ENCODE measurements at regions not wholly inside any gene's neighbourhood (a gene's known extent, or its start where the extent isn't known, plus 50 kb on each side); places are given as distances from the start of the nearest gene placed in this dataset.

GRCh38 chrX:9327086-9327746 is 137.6 kb upstream of the TBL1X start:
- ChIA-PET CTCF (no interaction called here), POLR2A (no interaction called here)
- no peak for TF ChIP-seq CTCF (IDR thresholded peaks at IDR 0.05; ENCODE audit: control extremely low read depth, extremely low read depth, low read depth, missing control alignments)
- DNase-seq (ENCODE audit: extremely low spot score), result no peak

GRCh38 chrX:9327747-9328145 is 137.1 kb upstream of the TBL1X start:
- TF ChIP-seq CTCF (IDR thresholded peaks at IDR 0.05; ENCODE audit: control extremely low read depth, extremely low read depth, low read depth, missing control alignments), result no peak
- DNase-seq (ENCODE audit: extremely low spot score), result no peak
- CTCF ChIA-PET, result no interaction called here

GRCh38 chrX:9329056-9329455 is 135.8 kb upstream of the TBL1X start:
- no peak for TF ChIP-seq CTCF (IDR thresholded peaks at IDR 0.05; ENCODE audit: control extremely low read depth, extremely low read depth, low read depth, missing control alignments)
- no peak for DNase-seq (ENCODE audit: extremely low spot score)
- ChIA-PET CTCF (no interaction called here), POLR2A (no interaction called here)

More at GRCh38 chrX:9327747-9328145, 137.1 kb upstream of the TBL1X start:
- POLR2A ChIA-PET, result no interaction called here

GRCh38 chrX:9330249-9330982 is 134.4 kb upstream of the TBL1X start:
- ChIA-PET CTCF (no interaction called here), POLR2A (no interaction called here)
- no peak for TF ChIP-seq CTCF (IDR thresholded peaks at IDR 0.05; ENCODE audit: control extremely low read depth, extremely low read depth, low read depth, missing control alignments)
- DNase-seq (ENCODE audit: extremely low spot score), result no peak

GRCh38 chrX:9333873-9334560 is 130.8 kb upstream of the TBL1X start:
- ChIA-PET CTCF (no interaction called here), POLR2A (no interaction called here)
- TF ChIP-seq CTCF (IDR thresholded peaks at IDR 0.05; ENCODE audit: control extremely low read depth, extremely low read depth, low read depth, missing control alignments), result no peak
- no peak for DNase-seq (ENCODE audit: extremely low spot score)

- POLR2A ChIA-PET, result no interaction called here
- no peak for TF ChIP-seq CTCF (IDR thresholded peaks at IDR 0.05; ENCODE audit: control extremely low read depth, extremely low read depth, low read depth, missing control alignments)
- CTCF ChIA-PET, result no interaction called here
- DNase-seq (ENCODE audit: extremely low spot score), result no peak
Observed at GRCh38 chrX:9335251-9335650, 129.6 kb upstream of the TBL1X start.

Data from GM10248 (cell line).